ENCODE measurements at regions not wholly inside any gene's neighbourhood (a gene's known extent, or its start where the extent isn't known, plus 50 kb on each side); places are given as distances from the start of the nearest gene placed in this dataset.
"Not testable (repeated sequence)": the region's sequence is repeated elsewhere in the genome, so short reads cannot be mapped to it uniquely, and the experiment has no call there.

DNA sequence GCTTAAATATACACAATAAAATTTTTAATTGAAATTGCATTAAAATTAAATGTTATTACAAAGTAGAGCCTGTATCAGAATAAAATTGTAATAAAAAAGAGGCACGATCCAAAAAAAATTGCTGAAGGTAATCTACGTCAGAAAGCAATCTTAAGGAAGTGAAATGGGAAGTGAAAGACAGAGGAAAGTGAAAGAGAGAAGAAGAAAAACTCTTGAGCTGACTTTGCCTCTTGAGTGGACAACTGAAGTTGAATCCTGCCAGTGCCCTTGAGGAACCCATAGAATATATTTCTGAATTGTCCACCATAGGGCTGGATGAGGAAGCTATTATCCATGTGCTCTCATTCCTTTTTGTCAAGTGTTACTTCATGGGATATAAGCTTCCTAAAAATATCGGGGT, 285.1 kb upstream of the STAC start:
- no peak for FAIRE-seq

DNA sequence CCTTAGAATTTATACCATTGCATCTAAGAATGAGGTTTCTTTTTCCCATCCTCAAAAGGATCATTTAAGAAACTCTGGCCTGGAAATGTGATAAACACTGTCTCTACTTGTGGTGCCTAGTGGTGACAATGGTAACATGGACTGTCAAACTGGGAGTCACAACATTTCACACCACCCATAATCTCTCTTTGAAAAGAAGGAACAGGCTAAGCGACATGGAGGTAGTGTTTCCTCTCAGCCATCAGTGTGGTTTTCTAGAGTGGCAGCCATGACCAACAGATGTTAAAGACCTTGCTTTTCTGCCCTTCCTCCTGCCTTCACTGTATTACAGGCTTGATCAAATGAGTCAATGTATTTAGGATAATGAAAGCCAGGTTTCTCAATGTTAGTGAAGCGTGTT, 283.1 kb upstream of the STAC start:
- FAIRE-seq, result no peak

DNA sequence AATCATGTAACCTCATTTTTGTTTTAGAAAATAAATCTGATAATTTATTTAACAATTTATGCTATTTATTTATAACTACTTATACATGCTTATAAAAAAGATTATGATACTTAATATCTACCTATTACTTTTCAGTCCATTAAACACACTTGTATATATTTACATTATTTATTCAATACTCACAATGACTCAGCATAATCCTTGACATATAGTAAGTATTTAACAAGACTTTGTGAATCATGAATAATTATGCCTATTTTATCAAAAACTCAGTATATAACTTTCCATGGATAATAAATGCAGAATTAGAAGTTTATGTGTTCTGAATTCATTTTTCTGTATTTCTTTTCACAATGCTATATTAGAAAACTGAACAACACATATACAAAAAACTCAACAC, 266.0 kb upstream of the STAC start:
- no peak for FAIRE-seq

DNA sequence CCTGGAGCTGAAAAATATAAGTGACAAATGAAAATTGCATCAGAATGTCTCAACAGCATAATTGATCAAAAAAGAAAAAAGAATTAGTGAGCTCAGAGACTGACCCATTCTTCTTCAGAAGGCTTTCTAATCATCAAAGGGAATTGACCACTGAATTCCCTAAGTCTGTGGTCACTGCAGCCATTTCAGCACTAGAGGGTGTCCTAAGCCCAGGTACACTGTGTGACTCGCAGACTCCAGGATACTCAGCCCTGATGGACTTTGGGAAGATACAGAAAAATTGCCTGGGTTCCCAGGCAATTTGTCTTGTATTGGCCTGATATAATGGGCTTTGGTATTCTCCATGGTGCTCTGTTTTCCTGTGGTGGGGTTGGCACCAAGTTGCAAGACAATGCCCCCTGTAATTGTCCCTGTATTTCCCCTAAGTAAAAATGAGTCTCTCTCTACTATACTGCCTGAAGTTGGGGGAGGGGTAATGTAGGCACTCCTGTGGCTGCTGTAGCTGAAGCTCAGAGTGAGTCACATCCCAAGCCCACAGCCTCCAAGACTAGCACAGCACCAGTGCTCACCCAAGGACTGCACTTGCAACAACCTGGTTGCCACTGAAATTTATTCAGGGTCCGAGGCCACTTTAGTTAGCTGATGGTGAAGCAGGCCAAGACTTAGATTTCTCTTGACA, 256.0 kb upstream of the STAC start:
- no peak for FAIRE-seq

GRCh38 chr3:36132214-36132613, 248.1 kb upstream of the STAC start:
- no peak for FAIRE-seq

DNA sequence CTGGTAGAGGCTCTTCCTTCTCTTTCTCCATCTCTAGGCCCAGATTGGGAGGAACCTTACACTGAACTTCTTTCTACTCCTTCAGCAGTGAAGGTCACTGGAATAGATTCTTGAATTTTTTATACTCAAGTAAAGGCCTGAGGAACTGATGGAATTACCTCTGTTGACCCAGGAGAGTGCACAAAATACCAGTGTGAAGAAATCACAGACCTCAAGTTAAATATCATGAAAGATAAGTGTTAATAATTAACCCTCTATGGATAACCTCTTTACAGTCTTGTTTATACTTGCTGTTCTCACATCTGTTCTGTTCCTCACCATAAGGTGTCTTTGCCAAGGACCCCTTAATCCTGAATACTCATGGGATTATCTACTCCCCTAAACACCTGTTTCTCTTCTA, 244.4 kb upstream of the STAC start:
- FAIRE-seq, result no peak

DNA sequence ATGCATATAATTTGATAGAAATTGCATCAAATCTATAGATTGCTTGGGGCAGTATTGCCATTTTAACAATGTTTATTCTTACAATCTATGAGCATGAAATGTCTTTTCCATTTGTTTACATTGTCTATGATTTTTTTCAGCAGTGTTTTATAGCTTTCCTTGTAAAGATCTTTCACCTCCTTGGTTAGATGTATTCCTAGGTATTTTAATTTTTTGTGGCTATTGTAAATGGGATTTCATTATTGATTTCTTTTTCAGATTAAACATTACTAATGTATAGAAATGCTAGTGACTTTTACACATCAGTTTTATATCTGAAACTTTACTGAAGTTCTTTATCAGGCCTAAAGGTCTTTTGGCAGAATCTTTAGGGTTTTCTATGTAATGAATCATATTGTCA, 237.6 kb upstream of the STAC start:
- FAIRE-seq, result no peak

GRCh38 chr3:36146404-36146803, 233.9 kb upstream of the STAC start:
- FAIRE-seq, result no peak

DNA sequence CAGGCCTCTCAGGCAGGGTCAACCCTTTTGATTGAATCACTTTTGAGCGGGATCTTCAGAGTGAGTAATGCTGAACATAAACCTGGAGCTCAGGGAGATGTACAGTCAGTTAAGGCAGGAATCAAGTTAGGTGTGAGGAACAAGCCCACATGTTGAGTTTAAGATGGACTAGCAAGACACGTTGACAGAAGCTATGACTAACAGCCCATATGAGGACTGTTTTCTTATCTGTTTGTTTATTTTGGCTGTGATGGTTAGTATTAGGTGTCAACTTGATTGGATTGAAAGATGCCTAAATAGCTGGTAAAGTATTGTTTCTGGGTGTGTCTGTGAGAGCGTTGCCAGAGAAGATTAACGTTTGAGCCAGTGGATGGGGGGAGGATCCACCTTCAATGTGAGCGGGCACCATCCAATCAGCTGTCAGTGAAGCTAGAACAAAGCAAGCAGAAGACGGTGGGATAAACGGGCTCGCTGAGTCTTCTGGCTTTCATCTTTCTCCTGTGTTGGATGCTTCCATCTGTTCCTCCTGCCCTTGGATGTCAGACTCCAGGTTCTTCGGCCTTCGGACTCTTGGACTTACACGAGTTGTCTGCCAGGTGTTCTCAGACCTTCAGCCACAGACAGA, 232.3 kb upstream of the STAC start:
- FAIRE-seq, result no peak

DNA sequence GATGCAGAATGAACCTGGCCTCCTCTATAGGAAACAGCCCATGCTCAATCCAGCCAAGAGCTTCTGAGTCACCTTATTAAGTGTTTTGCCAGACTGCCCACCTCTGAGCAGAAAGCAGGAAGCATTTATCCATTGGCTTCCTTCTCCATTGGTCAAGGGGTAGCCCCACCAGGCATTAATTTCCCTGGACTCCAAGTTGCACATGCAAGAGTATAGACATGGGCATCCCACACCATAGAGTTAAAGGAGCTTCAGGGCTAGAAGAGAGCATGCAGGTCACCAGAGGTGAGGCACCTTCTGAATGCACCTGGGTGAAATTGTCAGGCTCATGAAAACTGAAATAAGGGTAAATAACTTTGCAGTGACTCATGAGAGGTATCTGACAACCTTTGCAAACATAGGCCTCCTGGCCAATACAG, 230.8 kb upstream of the STAC start:
- no peak for FAIRE-seq

GRCh38 chr3:36155515-36155914, 224.8 kb upstream of the STAC start:
- FAIRE-seq, result no peak

GRCh38 chr3:36164400-36164799, 215.9 kb upstream of the STAC start:
- FAIRE-seq, result no peak

GRCh38 chr3:36165509-36166290, 214.6 kb upstream of the STAC start:
- no peak for FAIRE-seq

DNA sequence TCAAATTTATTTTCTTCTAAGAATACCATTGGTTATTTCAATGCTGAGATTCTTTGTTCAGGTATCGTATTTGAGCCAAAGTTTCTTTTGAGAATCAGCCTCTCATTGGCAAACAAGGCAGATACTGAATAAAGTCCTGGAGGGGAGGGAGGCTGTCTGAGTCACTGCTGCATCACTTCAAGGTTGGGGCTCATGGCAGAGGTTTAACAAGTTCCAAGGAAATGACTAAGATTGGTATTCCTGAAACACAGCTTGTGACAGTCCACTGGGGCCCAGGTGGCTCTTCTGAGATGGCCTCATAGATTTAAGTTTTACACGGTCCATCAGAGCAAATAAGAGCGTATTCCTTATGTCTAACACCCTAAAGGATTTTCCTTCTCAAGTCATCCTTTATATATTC, 213.8 kb upstream of the STAC start:
- FAIRE-seq, result no peak

DNA sequence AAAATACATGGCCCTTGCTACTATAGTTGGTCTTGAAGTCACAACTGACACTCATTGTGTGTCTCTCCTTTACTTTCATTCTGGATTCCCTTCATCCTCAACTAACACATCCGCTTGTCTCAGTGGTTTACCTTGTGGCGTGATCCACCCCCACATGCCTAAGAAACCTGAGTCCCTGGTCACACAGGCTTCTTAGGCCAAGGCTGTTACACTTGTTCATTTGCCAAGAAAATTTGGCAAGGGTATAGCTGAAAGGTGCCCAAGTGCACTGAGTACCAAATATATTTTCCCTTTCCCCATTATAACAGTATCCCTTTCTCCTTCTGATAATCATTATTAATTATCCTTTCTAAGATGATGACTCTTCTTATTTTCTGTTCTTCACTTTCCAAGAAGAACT, 207.6 kb upstream of the STAC start:
- no peak for FAIRE-seq

DNA sequence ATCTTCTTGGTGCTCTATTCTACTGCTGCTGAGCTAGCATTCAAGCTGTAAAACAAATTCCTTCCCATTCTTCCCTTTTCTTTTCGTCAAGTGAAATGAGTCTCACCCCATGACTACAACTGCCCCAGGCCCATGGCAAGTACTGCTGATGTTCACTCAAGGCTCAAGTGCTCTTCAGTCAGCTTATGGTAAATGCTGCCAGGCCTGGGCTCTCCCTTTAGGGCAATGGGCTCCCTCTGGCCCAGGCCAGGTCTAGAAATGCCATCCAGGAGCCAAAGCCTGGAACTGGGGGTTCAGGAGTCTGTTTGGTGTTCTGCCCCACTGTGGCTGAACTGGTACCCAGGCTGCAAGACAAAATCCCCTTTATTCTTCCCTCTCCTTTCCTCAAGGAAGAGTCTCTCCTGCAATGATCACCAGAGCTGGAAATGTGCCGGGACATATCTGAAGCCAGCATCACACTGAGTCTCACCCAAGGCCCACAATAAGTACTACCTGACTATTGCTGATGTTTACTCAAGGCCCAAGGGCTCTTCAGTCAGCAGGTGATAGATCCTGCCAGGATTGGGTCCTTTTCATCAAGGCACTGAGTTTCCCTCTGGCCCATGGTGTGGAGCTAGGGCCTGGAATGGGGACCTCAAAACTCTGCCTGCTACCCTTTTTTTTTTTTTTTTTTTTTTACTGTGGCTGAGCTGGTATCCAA, 205.0 kb upstream of the STAC start:
- FAIRE-seq, result no peak

DNA sequence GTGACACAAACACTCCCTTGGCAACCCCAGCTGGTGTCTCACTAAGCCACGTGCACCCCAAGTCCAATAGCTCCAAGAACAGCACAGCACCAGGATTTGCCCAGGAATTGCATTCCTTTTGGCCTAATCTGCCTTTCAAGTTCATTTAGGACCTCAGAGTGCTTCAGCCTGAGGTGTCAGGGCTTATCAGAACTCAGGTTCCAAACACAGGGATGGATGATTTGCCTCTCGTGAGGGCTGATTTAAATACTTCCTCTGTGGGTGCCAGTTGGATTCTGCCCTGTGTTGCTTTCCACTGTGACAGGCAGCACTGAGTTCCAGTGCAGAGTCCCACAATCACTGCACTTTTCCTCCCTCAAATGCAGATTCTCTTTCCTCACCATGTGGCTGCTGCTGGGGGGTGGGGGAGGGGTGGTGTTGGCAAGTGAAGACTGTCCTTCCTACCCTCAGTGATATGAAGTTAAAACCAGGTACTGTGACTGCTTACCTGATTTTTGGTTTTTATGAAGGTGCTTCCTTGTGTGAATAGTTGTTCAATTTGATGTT, 204.3 kb upstream of the STAC start:
- FAIRE-seq, result no peak

GRCh38 chr3:36178018-36178417, 202.3 kb upstream of the STAC start:
- FAIRE-seq, result no peak

DNA sequence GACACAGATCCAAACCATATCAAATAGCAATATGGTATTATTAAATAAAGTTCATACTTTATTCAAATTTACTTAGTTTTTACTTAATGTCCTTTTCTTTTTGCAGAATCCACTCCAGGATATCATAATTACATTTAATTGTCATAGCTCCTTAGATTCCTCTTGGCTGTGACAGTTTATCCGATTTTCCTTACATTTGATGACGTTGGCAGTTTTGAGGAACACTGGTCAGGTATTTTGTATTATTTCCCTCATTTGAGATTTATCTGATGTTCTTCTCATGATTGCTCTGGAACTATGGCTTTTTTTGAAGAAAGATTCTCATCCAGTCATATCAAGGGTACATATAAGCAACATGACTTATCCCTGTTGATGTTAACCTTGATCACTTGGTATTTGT, 198.3 kb upstream of the STAC start:
- FAIRE-seq, result no peak

DNA sequence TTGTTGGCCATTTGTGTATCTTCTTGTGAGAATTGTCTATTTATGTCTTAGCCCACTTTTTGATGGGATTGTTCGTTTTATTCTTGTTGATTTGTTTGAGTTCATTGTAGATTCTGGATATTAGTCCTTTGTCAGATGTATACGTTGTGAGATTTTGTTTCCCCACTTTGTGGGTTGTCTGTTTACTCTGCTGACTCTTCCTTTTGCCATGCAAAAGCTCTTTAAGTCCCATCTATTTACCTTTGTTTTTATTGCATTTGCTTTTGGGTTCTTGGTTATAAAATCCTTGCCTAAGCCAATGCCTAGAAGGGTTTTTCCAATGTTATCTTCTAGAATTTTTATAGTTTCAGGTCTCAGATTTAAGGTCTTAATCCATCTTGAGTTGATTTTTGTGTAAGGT, 193.1 kb upstream of the STAC start:
- FAIRE-seq, result not testable (repeated sequence)

- FAIRE-seq, result no peak
Measured at GRCh38 chr3:36192901-36193300, 187.4 kb upstream of the STAC start.

GRCh38 chr3:36193448-36193847, 186.9 kb upstream of the STAC start:
- no peak for FAIRE-seq

DNA sequence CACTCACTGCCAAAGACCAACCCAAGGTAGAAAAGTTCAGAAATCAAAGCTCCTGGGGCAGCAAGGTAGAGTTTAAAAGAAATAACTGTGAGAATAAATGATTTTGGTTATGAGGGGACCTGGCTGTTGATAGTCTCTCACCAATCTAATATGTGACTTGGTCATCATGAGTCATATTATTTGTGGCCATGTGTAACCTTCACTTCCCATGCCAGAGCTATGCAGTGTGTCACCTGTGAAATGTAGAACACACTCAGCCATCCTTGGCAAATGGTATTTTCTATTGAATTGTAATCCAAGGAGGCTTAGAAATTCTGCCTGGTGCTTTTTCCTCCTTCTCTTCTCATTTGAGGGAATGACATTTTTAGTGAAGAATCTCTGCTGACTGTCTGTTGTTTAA, 184.2 kb upstream of the STAC start:
- no peak for FAIRE-seq

All from TTC549 (cell line).